NCI-H460 (cell line): ENCODE measurements at regions not wholly inside any gene's neighbourhood (a gene's known extent, or its start where the extent isn't known, plus 50 kb on each side); places are given as distances from the start of the nearest gene placed in this dataset.
"Not testable (repeated sequence)": the region's sequence is repeated elsewhere in the genome, so short reads cannot be mapped to it uniquely, and the experiment has no call there.

Source experiments
- DNase-seq: peaks from one replicate; pipeline ENCODE4 v3.0.0-alpha.2; 2016; ENCODE audit warnings: low read depth; ENCODE audit errors: extremely low read depth

DNA sequence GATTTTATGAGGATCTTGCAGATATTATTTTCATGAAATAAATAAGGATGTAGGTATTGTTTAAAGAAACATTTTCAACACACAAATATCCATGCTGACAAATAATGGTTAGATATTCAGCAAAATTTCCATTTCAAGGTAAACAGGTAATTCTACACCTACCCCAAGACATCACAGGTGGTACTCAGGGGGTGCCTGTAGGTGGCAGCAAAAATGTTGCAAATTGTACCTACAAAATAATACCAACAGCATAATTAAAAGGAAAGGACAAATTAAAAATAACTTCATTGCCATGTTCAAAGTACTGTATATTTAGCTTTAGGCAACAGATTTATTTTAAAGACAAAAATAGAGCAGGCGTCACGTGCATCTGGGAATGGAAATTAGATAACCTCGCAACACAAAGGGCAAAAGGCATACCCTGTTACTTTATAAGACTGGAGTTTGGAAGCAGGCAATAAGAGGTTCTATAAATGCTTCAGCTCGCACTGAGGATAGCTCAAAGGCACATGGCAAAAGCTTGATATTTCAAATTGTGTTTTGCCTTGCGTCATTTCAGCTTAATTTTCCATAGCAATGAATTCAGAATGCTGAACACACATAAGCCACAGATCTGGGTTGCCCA, 630.5 kb downstream of the TDRD15 start:
- no peak for DNase-seq

DNA sequence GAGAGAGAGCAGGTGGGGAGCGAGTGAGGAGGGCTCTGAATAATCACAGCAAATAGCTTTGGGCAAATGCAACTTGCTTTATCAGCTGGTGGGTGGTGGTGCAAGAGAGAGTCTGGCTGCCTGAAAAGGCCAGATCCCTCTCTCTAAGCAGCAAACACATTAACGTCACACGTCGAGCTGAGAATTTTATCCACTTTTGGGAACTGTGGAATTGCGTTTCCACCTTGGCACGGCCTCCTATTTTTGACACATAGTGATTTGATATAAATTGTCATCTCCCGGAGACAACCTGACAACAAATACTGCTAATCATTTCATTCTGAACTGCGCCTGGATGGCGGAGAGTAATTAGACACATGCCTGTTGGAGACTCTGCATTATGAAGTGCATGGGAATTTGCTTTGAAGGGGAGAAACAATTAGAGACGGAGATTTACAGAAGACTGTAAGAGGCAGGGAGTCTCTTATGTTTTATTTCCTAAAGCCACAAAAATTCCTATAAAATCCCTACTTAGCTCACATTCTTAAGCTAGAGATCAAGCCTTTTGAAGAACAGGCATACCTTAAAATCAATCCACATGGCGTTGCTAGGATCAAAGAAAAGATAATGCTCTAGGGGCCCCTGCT, 634.1 kb downstream of the TDRD15 start:
- no peak for DNase-seq

DNA sequence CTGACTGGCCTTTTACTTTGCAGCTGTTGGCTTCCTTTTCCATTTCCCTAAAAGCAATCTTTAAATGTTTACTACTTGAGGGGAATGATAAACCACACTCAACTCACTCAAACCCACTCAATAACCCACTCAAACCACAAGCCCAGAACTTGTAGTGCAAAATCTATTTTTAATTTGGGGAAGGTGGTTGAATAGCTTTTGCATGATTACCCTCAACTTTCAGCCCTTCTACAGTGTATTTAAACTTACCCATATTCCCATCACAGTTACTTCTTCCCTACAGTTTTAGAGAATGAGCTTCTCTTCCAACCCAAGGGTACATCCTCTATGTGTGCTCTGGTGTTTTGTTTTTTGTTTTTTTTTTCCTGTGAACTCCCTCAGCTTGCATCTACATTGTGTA, 636.1 kb downstream of the TDRD15 start:
- no peak for DNase-seq

DNA sequence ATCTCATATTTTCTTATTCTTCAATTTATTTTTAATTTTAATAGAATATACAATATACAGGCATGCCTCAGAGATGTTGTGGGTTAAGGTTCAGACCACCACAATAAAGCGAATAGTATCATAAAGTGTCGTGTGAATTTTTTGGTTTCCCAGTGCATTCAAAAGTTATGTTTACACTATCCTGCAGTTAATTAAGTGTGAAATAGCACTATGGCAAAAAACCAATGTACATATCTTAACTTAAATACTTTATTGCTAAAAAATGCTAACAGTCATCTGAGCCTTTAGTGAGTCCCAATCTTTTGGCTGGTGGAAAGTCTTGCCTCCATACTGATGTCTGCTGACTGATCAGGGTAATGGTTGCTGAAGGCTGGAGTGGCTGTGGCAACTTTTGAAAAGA, 637.6 kb downstream of the TDRD15 start:
- no peak for DNase-seq

DNA sequence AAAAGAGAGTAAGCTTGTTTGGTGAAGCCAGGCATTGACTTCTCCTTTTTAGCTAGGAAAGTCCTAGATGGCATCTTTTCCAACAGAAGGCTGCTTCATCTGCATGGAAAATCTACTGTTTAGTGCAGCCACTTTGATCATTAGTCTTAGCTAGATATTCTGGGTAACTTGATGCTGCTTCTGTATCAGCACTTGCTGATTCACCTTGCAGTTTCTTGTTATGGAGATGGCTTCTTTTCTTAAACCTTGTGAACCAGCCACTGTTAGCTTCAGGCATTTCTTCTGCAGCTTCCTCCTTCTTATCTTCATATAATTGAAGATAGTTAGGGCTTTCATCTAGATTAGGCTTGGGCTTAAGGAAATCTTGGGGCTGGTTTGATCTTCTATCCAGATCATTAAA, 639.7 kb downstream of the TDRD15 start:
- no peak for DNase-seq

DNA sequence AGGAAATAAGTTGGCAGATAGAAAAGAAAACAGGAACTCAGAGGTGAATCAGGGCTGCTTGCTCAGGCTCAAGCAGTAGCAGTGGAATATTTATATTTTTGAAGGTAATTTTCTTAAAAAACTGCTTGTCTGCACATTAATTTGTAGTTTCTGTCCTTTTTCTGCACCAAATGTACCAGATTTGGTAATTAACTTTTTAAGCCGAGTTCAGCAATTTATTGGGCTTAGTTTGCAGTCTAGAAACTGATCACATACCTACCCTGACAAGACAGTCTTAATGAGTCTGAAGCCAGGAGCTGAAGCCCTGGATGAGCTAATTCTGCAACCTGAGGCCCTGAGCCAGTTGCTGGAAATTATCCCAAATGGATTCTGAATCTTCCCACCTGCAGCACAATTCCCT, 647.0 kb downstream of the TDRD15 start:
- no peak for DNase-seq

DNA sequence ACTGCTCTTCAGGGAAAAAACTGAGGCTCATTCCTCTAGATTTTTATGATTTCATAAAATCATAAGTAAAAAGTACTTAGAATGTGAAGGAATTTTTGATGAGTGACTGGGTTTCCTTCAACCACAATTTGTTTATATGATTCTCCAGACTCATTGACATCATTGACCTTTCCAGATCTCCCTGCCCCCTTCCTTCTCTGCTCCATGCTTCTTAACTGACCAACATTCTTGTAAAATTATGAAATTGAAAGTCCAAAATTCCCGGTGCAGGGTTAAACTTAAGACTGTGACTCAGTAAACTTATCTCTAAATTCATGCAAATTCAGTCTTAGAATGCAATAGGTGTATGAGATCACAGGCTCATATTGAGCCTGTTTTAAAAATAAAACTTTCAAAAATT, 648.9 kb downstream of the TDRD15 start:
- no peak for DNase-seq

DNA sequence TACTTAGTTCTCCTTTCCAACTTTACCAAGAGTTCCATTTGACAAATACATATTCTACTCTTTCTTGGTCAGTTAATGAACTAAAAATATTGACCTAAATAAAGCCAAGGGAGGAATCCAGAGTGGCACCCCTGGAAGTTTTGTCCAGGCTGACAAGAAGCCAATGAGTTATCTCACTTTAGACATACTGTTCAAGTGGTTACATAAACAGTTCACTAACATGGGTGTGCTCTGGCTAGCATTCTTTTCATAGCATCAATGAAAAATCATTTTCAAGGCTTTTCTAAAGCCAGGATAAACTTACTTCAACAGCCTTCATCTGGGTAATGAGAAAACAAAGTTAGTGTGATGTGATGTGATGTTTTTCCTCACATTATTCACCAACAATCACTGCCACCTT, 649.4 kb downstream of the TDRD15 start:
- DNase-seq = no peak

DNA sequence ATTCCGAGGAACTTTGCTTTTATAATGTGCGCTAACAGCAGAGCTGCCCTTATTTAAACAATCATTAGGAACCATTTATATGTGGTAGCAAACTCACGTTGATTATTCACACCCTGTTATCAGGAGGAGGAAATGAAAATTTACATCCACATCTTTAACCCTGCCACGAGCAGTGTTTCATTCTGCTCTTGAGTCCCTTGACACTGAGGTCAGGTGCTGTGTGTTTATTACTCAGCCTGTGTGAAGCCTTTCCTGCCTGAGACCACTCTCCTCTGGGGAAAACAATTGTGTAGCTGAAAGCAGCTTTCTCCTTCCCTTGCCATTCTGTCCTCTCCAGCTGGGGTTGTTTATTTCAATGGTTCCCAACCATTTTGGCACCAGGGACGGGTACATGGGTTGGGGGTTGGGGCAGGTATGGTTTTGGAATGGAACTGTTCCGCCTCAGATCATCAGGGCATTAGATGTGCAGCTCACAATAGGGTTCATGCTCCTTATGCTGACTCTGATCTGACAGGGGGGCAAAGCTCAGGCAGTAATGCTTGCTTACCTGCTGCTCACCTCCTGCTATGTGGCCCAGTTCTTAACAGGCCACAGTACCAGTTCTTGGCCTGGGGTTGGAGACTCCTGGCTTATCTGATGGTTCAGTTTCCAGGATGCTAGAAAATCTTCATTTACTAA, 651.1 kb downstream of the TDRD15 start:
- no peak for DNase-seq

DNA sequence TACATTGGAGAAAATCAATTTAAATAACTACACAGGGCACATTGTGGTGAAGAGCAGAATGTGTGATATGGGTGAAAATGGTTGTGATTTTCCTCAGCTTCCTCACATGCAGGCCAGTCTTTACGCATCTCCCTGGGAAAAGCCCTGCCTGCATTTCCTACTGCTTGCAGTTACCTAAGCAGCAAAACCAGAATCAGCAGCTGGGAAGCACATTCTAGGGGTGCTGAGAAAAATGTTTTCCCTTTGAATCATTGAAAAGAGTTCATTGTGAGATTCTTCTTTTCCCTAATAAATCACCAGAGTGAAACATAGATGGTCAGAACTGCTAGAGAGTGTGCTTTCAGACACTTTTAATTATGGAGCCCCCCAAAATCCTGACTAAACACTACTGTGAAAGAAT, 656.0 kb downstream of the TDRD15 start:
- DNase-seq = no peak

DNA sequence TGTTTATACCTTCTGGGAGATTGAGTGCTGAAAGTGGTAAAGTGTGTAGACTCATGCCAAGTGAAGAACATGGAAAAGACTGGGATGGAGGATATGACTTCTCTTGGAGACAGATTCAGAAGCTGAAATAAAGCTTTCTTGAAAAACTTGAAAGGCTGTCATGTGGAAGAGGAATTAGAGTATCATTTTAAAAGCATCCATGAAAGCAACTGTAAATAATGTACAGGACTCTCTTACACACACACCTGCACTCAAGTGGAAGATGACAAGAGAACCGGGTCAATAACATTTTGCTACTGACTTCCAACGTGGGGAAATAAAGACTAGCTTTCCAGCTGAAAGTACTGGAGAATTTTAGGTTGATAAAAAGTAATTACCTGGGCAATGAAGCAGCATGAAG, 658.2 kb downstream of the TDRD15 start:
- DNase-seq = no peak

DNA sequence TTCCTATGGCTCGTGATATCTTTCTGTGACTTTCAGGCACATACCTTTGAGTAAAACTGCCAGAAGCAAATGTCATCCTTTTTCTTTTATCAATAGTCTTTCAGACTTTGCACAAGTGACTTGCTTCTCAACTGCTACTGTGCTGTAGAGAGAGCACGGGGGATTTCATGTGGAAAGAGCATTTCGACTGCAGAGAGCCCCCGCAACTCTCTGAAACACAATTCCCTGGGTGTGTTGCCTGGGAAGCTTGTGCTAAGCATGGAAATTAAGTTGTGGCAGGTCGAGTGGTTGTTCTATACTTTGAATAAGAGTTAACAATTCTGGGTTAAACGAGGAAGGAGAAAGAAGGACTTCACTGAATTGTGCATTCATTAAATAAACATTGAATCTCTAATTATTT, 659.1 kb downstream of the TDRD15 start:
- no peak for DNase-seq

DNA sequence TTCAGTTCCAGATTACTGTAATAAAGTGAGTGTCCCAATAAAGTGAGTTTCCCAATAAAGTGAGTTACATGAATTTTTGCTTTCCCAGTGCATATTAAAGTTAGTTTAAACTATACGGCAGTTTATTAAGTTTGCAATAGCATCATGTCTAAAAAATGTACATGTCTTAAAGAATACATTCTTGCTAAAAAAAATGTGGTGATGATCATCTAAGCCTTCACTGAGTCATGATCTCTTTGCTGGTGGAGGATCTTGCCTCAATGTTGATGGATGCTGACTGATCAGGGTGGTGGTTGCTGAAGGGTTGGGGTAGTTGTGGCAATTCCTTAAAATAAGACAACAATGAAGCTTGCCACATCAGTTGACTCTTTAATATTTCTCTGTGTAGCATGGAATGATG, 664.2 kb downstream of the TDRD15 start:
- DNase-seq = no peak

DNA sequence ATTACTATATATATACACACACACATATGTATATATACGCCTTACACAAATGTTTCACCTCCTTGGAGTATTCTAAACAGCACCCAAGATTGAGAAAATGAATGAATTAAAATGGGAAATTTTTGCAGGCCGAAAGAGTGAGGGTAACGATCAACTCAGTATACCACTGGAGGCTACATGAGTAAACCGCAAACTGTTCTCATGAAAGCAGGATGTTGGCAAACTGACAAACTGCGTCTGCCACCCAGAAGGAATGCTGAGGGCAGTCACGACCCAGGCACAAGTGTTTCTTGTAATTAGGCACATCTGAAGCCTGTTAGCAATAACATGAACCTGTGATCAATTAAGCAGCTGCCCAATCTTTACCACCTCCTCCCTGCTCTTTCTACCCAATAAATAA, 666.5 kb downstream of the TDRD15 start:
- not testable (repeated sequence) for DNase-seq

DNA sequence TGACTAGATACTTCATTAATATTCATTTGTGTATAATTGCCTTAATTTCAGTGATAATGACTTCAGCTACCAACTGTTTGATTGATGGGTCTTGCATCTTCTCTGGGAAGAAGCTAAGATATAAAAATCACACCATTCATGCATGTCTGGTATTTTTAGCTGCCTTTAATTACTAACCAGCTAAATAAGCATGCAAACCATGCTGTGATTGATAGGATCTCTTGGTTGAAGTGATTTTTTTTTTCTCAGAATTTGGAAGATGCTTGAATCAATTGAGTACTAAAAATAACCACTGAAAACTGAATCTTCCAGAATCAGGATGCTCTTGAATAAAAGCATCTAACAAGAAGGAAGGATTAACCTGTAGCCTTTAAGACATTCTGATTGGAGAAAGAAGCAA, 668.8 kb downstream of the TDRD15 start:
- no peak for DNase-seq

DNA sequence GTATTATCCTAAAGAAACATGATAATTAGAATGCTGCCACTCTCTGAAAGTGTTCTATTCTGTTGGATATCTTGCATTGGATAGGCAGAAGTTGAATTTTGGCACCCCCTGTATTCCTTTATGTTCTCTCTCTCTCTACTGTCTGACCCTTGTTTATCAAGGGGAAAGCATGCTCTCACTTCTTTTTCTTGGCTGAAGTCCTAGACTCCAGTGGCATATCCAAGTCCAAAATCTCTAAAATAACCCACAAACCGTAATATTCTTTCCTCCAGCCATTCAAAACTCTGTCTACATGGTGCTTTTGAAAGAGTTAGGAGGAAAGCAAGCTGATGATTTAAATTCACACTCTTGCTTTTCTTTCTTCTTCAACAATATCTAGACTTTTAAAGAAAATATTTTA, 669.7 kb downstream of the TDRD15 start:
- no peak for DNase-seq

DNA sequence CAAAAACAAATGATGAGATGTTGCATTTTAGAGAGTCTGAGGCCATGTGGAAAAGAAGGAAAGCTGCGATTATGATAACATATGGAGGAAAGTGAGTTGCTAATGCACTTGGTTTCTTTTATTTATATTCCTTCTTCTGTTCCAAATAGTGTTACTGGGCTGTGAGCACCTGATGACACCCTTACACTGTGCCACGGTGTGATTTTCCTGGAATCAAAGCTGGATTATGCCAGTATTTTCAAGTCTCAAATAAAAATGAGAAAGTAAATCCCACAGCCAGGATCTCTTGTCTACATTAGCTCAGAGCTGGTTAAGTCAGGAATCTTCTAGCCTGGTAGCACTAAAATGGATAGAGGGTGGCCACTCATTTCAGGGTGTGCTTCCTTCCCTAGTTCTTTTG, 670.8 kb downstream of the TDRD15 start:
- DNase-seq = no peak

DNA sequence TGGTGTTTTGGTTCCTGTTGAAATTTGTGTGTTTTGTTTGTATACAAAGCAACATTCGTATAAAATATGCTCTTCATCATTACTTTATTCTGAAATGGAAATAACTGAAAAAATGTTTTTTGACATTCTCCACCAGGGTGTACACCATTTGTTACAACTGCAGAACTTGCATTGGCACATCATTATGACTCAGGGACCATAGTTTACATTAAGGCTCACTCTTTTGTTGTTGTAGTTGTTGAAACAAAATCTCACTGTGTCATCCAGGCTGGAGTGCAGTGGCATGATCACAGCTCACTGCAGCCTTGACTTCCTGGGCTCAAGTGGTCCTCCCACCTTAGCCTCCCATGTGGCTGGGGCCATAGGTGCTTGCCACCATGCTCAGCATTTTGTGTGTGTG, 676.6 kb downstream of the TDRD15 start:
- DNase-seq = no peak

DNA sequence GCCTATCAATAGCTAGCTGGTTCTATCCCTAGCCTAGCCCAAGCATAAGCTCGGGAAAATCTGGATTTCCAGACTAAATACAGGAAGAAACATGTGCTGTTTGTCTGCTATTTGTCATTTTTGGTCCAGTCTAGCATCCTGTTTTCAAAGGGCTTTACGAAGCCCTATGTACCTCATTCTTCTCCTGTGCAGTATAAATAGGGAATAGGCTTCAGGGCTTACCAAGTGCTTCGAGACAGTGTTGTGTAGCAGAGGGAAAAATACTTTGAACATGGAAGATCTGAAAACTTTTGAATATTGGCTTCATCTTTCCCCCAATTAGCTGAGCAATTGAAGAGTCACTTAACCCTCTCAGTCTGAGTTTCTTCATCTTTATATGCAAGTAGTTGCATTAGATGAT, 679.8 kb downstream of the TDRD15 start:
- no peak for DNase-seq

DNA sequence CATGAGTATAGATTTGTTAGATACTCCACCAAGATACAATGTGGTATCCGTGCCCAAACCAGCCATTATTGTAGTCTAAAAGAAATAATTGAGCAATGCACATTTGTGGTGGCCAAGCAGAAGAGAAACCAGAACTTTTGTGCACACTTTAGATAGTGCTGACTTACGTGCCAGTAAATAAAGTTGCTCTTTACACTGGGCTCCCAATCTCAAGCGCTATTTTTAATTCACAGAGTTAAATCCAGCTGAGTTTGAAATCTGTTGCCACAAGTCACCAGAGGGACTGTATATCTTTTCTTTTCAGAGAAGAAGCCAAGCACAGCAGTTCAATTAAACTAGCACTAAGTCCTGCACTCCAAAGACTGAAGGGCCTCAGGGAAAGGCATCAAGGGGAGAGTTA, 680.4 kb downstream of the TDRD15 start:
- no peak for DNase-seq

DNA sequence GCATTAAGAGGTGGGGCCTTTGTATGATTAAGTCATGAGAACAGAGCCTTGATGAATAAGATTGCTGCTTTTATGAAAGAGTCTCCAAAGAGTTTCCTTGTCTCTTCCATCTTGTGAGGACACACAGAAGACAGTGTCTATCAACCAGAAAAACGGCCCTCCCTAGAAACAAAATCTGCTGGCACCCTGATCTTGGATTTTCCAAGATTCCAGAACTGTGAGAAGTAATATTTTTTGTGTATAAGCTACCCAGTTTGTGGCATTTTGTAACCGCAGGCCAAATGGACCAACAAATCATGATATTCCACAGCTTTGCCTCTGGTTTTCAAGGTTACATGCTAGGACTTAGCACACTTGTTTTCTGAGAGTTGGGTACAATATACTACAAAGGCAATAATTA, 687.8 kb downstream of the TDRD15 start:
- DNase-seq = no peak

DNA sequence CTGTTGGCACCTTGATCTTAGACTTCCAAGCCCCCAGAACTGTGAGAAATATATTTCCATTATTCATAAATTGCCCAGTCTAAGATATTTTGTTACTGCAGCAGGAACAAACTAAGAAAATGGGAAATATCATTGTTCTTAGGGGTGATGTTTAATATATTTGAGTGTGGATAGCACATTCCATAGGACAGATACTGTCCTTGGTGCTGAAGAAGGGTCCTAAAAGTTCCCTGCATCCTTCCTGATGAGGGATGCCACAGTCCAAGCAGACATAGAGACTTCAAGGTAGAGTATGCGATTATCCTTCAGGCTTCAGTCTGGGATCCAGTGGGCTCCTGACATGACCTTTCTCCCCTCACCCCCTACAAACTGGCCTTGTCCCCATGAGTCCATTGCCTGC, 689.0 kb downstream of the TDRD15 start:
- no peak for DNase-seq
